Smooth muscle cell (in vitro differentiated cells): ENCODE measurements at regions not wholly inside any gene's neighbourhood (a gene's known extent, or its start where the extent isn't known, plus 50 kb on each side); places are given as distances from the start of the nearest gene placed in this dataset.

Source experiments
- DNase-seq: peaks from one replicate; lab custom pipeline; 2025; ENCODE audit not compliant: unreplicated experiment; lab: John Stamatoyannopoulos, UW
- H2AFZ ChIP-seq: fragments of 200-600 bp; sonication (generic); 2 replicates; pipeline ENCODE4 v1.6.0; 2016; ENCODE audit warnings: antibody characterized with exemption, low read depth, mild to moderate bottlenecking
- H3F3A ChIP-seq: fragments of 200-600 bp; sonication (generic); 2 replicates; pipeline ENCODE4 v1.6.0; 2017; ENCODE audit warnings: antibody characterized with exemption, low read depth
- H3K27ac ChIP-seq: fragments of 200-600 bp; sonication (generic); 2 replicates; pipeline ENCODE4 v1.5.1; 2016; ENCODE audit warnings: low read depth, mild to moderate bottlenecking
- H3K27me3 ChIP-seq: fragments of 200-600 bp; sonication (generic); 2 replicates; pipeline ENCODE4 v1.6.1; 2016; ENCODE audit warnings: low read depth, mild to moderate bottlenecking
- H3K36me3 ChIP-seq: fragments of 200-600 bp; sonication (generic); 2 replicates; pipeline ENCODE4 v1.5.1; 2016; ENCODE audit warnings: low read depth
- H3K4me1 ChIP-seq: fragments of 200-600 bp; sonication (generic); 2 replicates; pipeline ENCODE4 v1.5.1; 2016; ENCODE audit warnings: low read depth
- H3K4me2 ChIP-seq: fragments of 200-600 bp; sonication (generic); 2 replicates; pipeline ENCODE4 v1.6.0; 2016; ENCODE audit warnings: mild to moderate bottlenecking
- H3K4me3 ChIP-seq: fragments of 200-600 bp; sonication (generic); 2 replicates; pipeline ENCODE4 v1.5.1; 2016; ENCODE audit warnings: mild to moderate bottlenecking
- H3K79me2 ChIP-seq: fragments of 200-600 bp; sonication (generic); 2 replicates; pipeline ENCODE4 v1.6.0; 2016; ENCODE audit warnings: low read depth, mild to moderate bottlenecking
- H3K9ac ChIP-seq: fragments of 200-600 bp; sonication (generic); 2 replicates; pipeline ENCODE4 v1.6.0; 2016; ENCODE audit warnings: low read depth
- H3K9me3 ChIP-seq: fragments of 200-600 bp; sonication (generic); replicated peaks from 2 replicates; pipeline ENCODE4 v1.5.1; 2016; ENCODE audit warnings: low read depth
- H4K20me1 ChIP-seq: fragments of 200-600 bp; sonication (generic); 2 replicates; pipeline ENCODE4 v1.6.0; 2016; ENCODE audit warnings: low read depth
- WGBS: methylation state at CpG from one replicate; pipeline ENCODE4 v1.1.7; 2016; ENCODE audit warnings: low lambda C conversion rate; 5-methylcytosine and 5-hydroxymethylcytosine counted together
- TF ChIP-seq, protein P1 (sequence below): fragments of 200-600 bp; sonication (generic); IDR thresholded peaks from 2 replicates; pipeline ENCODE4 v1.5.1; 2017; ENCODE audit warnings: borderline replicate concordance, mild to moderate bottlenecking, antibody characterized with exemption; ENCODE audit not compliant: insufficient read depth, poor library complexity, severe bottlenecking

DNA sequence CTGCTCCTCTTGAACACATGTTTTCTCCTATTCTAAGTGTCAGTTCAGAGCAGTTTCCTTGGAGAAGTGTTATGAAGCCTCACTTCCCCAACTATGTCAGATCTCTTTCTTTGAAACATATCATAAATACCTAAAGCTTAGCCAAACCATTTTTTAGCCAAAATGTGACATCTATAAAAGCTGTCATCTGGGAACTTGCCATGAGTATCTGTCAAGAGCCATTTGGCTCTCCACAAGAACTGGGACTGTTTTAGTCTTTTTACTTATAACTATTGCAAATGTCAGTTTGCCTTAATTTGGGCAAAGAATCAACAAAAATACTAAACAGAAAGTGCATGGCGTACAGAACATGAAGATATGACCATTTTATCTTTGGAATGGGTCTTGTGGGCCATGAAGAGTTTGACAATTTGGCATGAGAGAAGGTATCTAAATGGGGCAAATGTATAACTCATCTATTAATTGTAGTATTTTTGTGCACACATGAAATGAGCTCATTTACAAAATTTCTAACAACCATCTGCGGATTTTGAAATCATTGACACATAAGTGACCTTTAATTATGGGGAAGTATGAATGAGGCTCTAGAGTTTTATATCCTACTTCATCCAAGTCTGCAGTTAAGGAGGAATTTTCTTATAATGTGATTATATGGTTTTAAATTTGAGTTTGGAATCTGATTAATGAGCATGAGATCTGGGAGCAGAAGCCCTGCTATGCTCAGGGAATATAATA lies 129.1 kb upstream of the PACRGL start:
- H3K36me3 ChIP-seq: no peaks in the 10 kb centered on the region
- H3K4me3 ChIP-seq: no peak overlapping the region
- H3K79me2 ChIP-seq: no peaks in the 10 kb centered on the region
- no peaks in the 10 kb centered on the region for H3F3A ChIP-seq
- TF ChIP-seq, protein P1, sequence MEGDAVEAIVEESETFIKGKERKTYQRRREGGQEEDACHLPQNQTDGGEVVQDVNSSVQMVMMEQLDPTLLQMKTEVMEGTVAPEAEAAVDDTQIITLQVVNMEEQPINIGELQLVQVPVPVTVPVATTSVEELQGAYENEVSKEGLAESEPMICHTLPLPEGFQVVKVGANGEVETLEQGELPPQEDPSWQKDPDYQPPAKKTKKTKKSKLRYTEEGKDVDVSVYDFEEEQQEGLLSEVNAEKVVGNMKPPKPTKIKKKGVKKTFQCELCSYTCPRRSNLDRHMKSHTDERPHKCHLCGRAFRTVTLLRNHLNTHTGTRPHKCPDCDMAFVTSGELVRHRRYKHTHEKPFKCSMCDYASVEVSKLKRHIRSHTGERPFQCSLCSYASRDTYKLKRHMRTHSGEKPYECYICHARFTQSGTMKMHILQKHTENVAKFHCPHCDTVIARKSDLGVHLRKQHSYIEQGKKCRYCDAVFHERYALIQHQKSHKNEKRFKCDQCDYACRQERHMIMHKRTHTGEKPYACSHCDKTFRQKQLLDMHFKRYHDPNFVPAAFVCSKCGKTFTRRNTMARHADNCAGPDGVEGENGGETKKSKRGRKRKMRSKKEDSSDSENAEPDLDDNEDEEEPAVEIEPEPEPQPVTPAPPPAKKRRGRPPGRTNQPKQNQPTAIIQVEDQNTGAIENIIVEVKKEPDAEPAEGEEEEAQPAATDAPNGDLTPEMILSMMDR: no peak
- no peaks in the 10 kb centered on the region for H3K9me3 ChIP-seq
- 97% methylated on average over 2 of the region's 2 CpGs for WGBS
- no peak for DNase-seq
- H4K20me1 ChIP-seq: no peaks in the 10 kb centered on the region
- H3K27ac ChIP-seq: no peak overlapping the region
- H3K9ac ChIP-seq: no peak overlapping the region
- no peak overlapping the region for H2AFZ ChIP-seq
- H3K4me2 ChIP-seq: no peak overlapping the region
- H3K27me3 ChIP-seq: no peaks in the 10 kb centered on the region
- peaks cover 7% of the 10 kb centered on the region for H3K4me1 ChIP-seq

DNA sequence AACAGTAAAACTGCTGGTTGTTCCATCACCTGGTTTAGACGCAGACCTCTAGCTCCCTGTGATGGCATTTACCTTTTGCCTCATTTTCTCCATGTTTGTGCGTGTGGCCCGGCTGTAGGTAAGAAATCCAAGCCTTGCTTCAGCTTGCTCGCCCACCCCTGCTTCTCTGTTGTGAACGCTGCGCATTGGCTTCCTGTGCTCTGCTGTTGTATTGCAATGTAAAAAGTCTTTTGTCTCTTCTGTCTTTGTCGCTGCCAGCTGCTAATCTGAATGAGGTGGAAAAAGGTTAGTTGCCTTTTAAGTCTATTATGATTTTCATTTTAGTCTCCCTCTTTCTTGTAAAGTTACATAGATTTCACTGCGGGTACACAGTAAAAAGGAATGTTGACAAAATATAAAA lies 127.3 kb upstream of the PACRGL start:
- no peak for DNase-seq
- no peaks in the 10 kb centered on the region for H3F3A ChIP-seq
- H3K36me3 ChIP-seq: no peaks in the 10 kb centered on the region
- H3K9ac ChIP-seq: no peak overlapping the region
- no peaks in the 10 kb centered on the region for H3K79me2 ChIP-seq
- H3K27me3 ChIP-seq: no peaks in the 10 kb centered on the region
- H3K9me3 ChIP-seq: no peaks in the 10 kb centered on the region
- H4K20me1 ChIP-seq: no peaks in the 10 kb centered on the region
- H3K4me1 ChIP-seq: peaks cover 7% of the 10 kb centered on the region
- TF ChIP-seq, protein P1: no peak
- WGBS: 69% methylated on average over 8 of the region's 8 CpGs
- H3K4me3 ChIP-seq: no peak overlapping the region
- no peak overlapping the region for H3K27ac ChIP-seq
- H2AFZ ChIP-seq: no peak overlapping the region
- H3K4me2 ChIP-seq: no peak overlapping the region

DNA sequence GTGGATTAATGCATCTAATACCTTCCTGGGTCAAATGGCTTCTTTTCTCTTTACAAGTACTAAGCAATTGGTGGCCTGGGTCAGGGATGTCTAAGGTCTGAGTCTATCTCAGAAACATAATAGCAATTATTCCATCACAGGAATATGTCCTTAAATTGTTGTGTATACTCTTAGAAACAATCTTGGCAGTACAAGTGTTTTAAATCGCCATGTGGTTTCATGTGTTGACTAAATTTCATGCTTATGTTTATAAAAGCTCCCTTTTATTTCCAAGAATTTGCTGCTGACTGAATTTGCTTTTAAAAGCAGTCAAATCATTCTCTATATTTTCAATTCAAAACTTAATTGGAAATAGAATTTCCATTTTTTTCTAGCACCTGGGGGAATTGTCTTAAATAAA lies 125.3 kb upstream of the PACRGL start:
- Histone ChIP-seq H3K27ac (no peak overlapping the region), H3K9me3 (no peaks in the 10 kb centered on the region), H4K20me1 (no peaks in the 10 kb centered on the region), H3K4me1 (peaks cover 7% of the 10 kb centered on the region), H2AFZ (no peak overlapping the region), H3K9ac (no peak overlapping the region), H3F3A (no peaks in the 10 kb centered on the region), H3K36me3 (no peaks in the 10 kb centered on the region), H3K4me3 (no peak overlapping the region), H3K4me2 (no peak overlapping the region), H3K79me2 (no peaks in the 10 kb centered on the region), H3K27me3 (no peaks in the 10 kb centered on the region)
- 97% methylated on average over 1 of the region's 1 CpG for WGBS
- TF ChIP-seq, protein P1: no peak
- no peak for DNase-seq

DNA sequence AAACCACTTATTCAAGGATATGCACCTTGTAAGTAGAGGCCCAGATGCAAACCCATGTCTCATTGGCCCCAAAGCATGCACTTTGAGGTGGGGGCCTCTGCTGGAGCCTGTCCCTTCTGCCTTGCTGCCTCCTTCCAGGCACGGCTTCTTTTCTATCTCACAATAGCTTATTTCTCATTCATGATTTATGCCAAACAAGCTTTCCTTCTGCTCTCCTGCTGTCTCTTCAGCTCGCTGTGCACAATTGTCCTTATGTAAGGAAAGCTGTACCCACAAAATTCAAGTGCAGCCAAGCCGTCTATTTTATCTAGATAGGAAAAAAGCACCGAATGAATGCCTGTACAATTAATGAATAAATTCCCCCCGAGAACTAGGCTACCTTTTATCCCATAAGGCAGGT lies 124.8 kb upstream of the PACRGL start:
- TF ChIP-seq, protein P1: no peak

More for the DNA sequence above, 124.8 kb upstream of the PACRGL start:
- no peak overlapping the region for H2AFZ ChIP-seq
- H3K27ac ChIP-seq: no peak overlapping the region
- DNase-seq: no peak
- H3K4me2 ChIP-seq: no peak overlapping the region
- no peak overlapping the region for H3K9ac ChIP-seq
- H4K20me1 ChIP-seq: no peaks in the 10 kb centered on the region
- peaks cover 7% of the 10 kb centered on the region for H3K4me1 ChIP-seq
- no peaks in the 10 kb centered on the region for H3K79me2 ChIP-seq
- no peak overlapping the region for H3K4me3 ChIP-seq
- H3F3A ChIP-seq: no peaks in the 10 kb centered on the region
- H3K9me3 ChIP-seq: no peaks in the 10 kb centered on the region
- 93% methylated on average over 5 of the region's 5 CpGs for WGBS
- no peaks in the 10 kb centered on the region for H3K27me3 ChIP-seq
- H3K36me3 ChIP-seq: no peaks in the 10 kb centered on the region
